Vagina (tissue), 2 donors: ENCODE measurements at regions not wholly inside any gene's neighbourhood (a gene's known extent, or its start where the extent isn't known, plus 50 kb on each side); places are given as distances from the start of the nearest gene placed in this dataset.

Experiments used
- CTCF ChIP-seq, 3 experiments: fragments of 450-650 bp in 2 of 3; fragments of 200-600 bp in 1 of 3; sonication (generic) in 1 of 3; IDR thresholded peaks; one replicate each; pipeline ENCODE4 v1.5.1; 2017 to 2019; ENCODE audit warnings: antibody characterized with exemption in 3 of 3, mild to moderate bottlenecking in 2 of 3, moderate library complexity in 2 of 3
- POLR2A ChIP-seq, 2 donors: fragments of 450-650 bp; IDR thresholded peaks; one replicate each; pipeline ENCODE4 v1.6.1; 2017; ENCODE audit warnings: antibody characterized with exemption in 2 of 2, mild to moderate bottlenecking in 2 of 2, moderate library complexity in 2 of 2
- POLR2AphosphoS5 ChIP-seq, 2 donors: sonication (generic); formaldehyde crosslinking; IDR thresholded peaks; one replicate each; pipeline ENCODE4 v1.9.0; 2017; ENCODE audit warnings: antibody characterized with exemption in 2 of 2, mild to moderate bottlenecking in 2 of 2, low read depth in 1 of 2; ENCODE audit not compliant: insufficient read depth in 1 of 2

- TF ChIP-seq POLR2AphosphoS5 (IDR thresholded peaks at IDR 0.05; ENCODE audit: insufficient read depth in 1 of 2, low read depth in 1 of 2) (no peak), CTCF (IDR thresholded peaks at IDR 0.05) (no peak), POLR2A (IDR thresholded peaks at IDR 0.05) (no peak)
Observed at GRCh38 chr2:147631294-147631693, 213.5 kb upstream of the ACVR2A start.
